Erythroblast (primary cell): ENCODE measurements at regions not wholly inside any gene's neighbourhood (a gene's known extent, or its start where the extent isn't known, plus 50 kb on each side); places are given as distances from the start of the nearest gene placed in this dataset.

ENCODE experiments used
- GATA1 ChIP-seq: IDR thresholded peaks from 2 replicates; pipeline ENCODE4 v1.6.1; 2011; ENCODE audit warnings: low read depth, mild to moderate bottlenecking, control low read depth, low read length, moderate library complexity
- POLR2A ChIP-seq: IDR thresholded peaks from 2 replicates; pipeline ENCODE4 v1.6.1; 2011; ENCODE audit warnings: mild to moderate bottlenecking, low read length

GRCh38 chr1:90325168-90325567 is 330.3 kb downstream of the ZNF326 start:
- TF ChIP-seq POLR2A (no peak), GATA1 (no peak)
